KG1 (cell line): ENCODE measurements at regions not wholly inside any gene's neighbourhood (a gene's known extent, or its start where the extent isn't known, plus 50 kb on each side); places are given as distances from the start of the nearest gene placed in this dataset.
"Not testable (repeated sequence)": the region's sequence is repeated elsewhere in the genome, so short reads cannot be mapped to it uniquely, and the experiment has no call there.

Source experiments
- DNase-seq: peaks from one replicate; lab custom pipeline; 2025; lab: John Stamatoyannopoulos, UW

GRCh38 chr13:80824229-80824628, 483.3 kb upstream of the SPRY2 start:
- no peak for DNase-seq

- DNase-seq, result no peak
These were observed 482.5 kb upstream of the SPRY2 start for GRCh38 chr13:80823472-80823871.

GRCh38 chr13:80821466-80821865, 480.5 kb upstream of the SPRY2 start:
- DNase-seq, result no peak

GRCh38 chr13:80817979-80818378, 477.1 kb upstream of the SPRY2 start:
- DNase-seq, result no peak

- no peak for DNase-seq
These were observed 473.6 kb upstream of the SPRY2 start for GRCh38 chr13:80814541-80814940.

GRCh38 chr13:80810294-80810693, 469.4 kb upstream of the SPRY2 start:
- DNase-seq, result not testable (repeated sequence)

GRCh38 chr13:80802946-80803345, 462.0 kb upstream of the SPRY2 start:
- no peak for DNase-seq

- no peak for DNase-seq
These were observed 457.7 kb upstream of the SPRY2 start for GRCh38 chr13:80798576-80799133.

- no peak for DNase-seq
These were observed 446.7 kb upstream of the SPRY2 start for GRCh38 chr13:80787604-80788003.

GRCh38 chr13:80783926-80784565, 443.1 kb upstream of the SPRY2 start:
- DNase-seq, result no peak

- no peak for DNase-seq
These were observed 441.5 kb upstream of the SPRY2 start for GRCh38 chr13:80782441-80782840.

GRCh38 chr13:80778297-80778696, 437.4 kb upstream of the SPRY2 start:
- DNase-seq, result no peak

- no peak for DNase-seq
These were observed 416.8 kb upstream of the SPRY2 start for GRCh38 chr13:80757694-80758093.

- DNase-seq, result no peak
These were observed 415.0 kb upstream of the SPRY2 start for GRCh38 chr13:80755910-80756309.

- DNase-seq, result no peak
These were observed 413.5 kb upstream of the SPRY2 start for GRCh38 chr13:80754441-80754840.

- no peak for DNase-seq
These were observed 412.9 kb upstream of the SPRY2 start for GRCh38 chr13:80753866-80754265.

- no peak for DNase-seq
These were observed 410.9 kb upstream of the SPRY2 start for GRCh38 chr13:80751854-80752253.

- DNase-seq, result no peak
These were observed 403.4 kb upstream of the SPRY2 start for GRCh38 chr13:80744147-80744914.

GRCh38 chr13:80742033-80742432, 401.1 kb upstream of the SPRY2 start:
- no peak for DNase-seq

- DNase-seq, result no peak
These were observed 399.1 kb upstream of the SPRY2 start for GRCh38 chr13:80740071-80740470.

- no peak for DNase-seq
These were observed 396.6 kb upstream of the SPRY2 start for GRCh38 chr13:80737513-80737912.

GRCh38 chr13:80727321-80727975, 386.5 kb upstream of the SPRY2 start:
- DNase-seq, result no peak

- no peak for DNase-seq
These were observed 385.9 kb upstream of the SPRY2 start for GRCh38 chr13:80726868-80727267.
